GM19463 (cell line): ENCODE measurements at regions not wholly inside any gene's neighbourhood (a gene's known extent, or its start where the extent isn't known, plus 50 kb on each side); places are given as distances from the start of the nearest gene placed in this dataset.

Experiments
- ATAC-seq: cut with Tn5 transposase; IDR thresholded peaks from one replicate; pipeline ENCODE4 v1.9.1; 2021; ENCODE audit warnings: mild to moderate bottlenecking, moderate library complexity; ENCODE audit not compliant: unreplicated experiment

DNA sequence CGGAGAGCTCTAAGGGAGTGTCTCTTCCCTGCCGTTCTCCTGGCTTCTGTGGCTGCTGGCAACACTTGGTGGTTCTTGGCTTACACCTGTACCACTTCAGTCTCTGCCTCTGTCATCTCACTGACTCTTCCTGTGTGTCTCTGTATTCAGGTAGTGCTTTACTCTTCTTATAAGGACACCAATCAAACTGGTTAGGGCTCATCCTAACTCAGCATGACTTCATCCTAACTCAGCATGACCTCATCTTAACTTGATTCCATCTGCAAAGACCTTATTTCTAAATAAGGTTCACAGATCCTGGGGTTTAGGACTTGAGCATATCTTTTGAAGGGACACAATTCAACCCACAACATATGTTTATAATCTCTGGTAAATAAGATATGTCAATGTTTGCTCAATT is 51.6 kb upstream of the DSEL start:
- ATAC-seq = no peak
